Tibial nerve (tissue), 4 donors: ENCODE measurements at regions not wholly inside any gene's neighbourhood (a gene's known extent, or its start where the extent isn't known, plus 50 kb on each side); places are given as distances from the start of the nearest gene placed in this dataset.

Experiments used
- DNase-seq, 2 donors: peaks; one replicate each; pipeline ENCODE4 v3.0.0-alpha.2; 2019; ENCODE audit warnings: low spot score in 2 of 2
- H3K27ac ChIP-seq, 4 donors: fragments of 200-600 bp; sonication (generic) in 3 of 4; one replicate each; pipeline ENCODE4 v1.5.1; 2017 to 2019; ENCODE audit warnings: mild to moderate bottlenecking in 1 of 4
- H3K27me3 ChIP-seq, 2 donors: fragments of 200-600 bp; sonication (generic) in 1 of 2; one replicate each; pipeline versions ENCODE4 v1.5.1 to v1.6.0; 2017 to 2019
- H3K36me3 ChIP-seq, 3 donors: fragments of 200-600 bp; sonication (generic); one replicate each; pipeline ENCODE4 v1.5.1; 2018 to 2019
- H3K4me1 ChIP-seq, 4 donors: fragments of 200-600 bp; sonication (generic) in 3 of 4; one replicate each; pipeline ENCODE4 v1.5.1; 2017 to 2019
- H3K4me3 ChIP-seq, 4 donors: fragments of 200-600 bp; sonication (generic) in 3 of 4; one replicate each; pipeline ENCODE4 v1.5.1; 2017 to 2019; ENCODE audit warnings: mild to moderate bottlenecking in 1 of 4, moderate library complexity in 1 of 4
- H3K9me3 ChIP-seq, 4 donors: fragments of 200-600 bp; sonication (generic) in 3 of 4; one replicate each; pipeline ENCODE4 v1.5.1; 2017 to 2019
- CTCF ChIP-seq, 5 experiments: fragments of 200-600 bp in 3 of 5; fragments of 450-650 bp in 2 of 5; sonication (generic) in 3 of 5; IDR thresholded peaks; one replicate each; pipeline ENCODE4 v1.5.1; 2016 to 2019; ENCODE audit warnings: antibody characterized with exemption in 5 of 5, mild to moderate bottlenecking in 3 of 5, moderate library complexity in 2 of 5
- EP300 ChIP-seq, 2 donors: sonication (generic); formaldehyde crosslinking; IDR thresholded peaks; one replicate each; pipeline ENCODE4 v1.6.1; 2017; ENCODE audit warnings: antibody characterized with exemption in 2 of 2, mild to moderate bottlenecking in 1 of 2
- POLR2A ChIP-seq, 2 donors: fragments of 450-650 bp; IDR thresholded peaks; one replicate each; pipeline ENCODE4 v1.6.1; 2017; ENCODE audit warnings: antibody characterized with exemption in 2 of 2, mild to moderate bottlenecking in 2 of 2, moderate library complexity in 2 of 2
- WGBS, 2 donors: methylation state at CpG; one replicate each; pipeline ENCODE4 v1.1.5; 2018; 5-methylcytosine and 5-hydroxymethylcytosine counted together

- TF ChIP-seq EP300 (IDR thresholded peaks at IDR 0.05): no peak
- no peaks in the 10 kb centered on the region for H3K36me3 ChIP-seq
- H3K9me3 ChIP-seq: no peaks in the 10 kb centered on the region
- 38 to 46% methylated on average over 9 of the region's 9 CpGs for WGBS, 2 donors
- H3K27me3 ChIP-seq: no peaks in the 10 kb centered on the region
- H3K4me3 ChIP-seq: no peak overlapping the region
- no peak overlapping the region for H3K27ac ChIP-seq
- H3K4me1 ChIP-seq: peaks cover 0 to 24% (median 0%) of the 10 kb centered on the region in 4 donors
- DNase-seq: no peak
These were observed 497.6 kb downstream of the NTRK3 start for GRCh38 chr15:87758794-87759418.

- H3K4me3 ChIP-seq: no peak overlapping the region
- TF ChIP-seq POLR2A (IDR thresholded peaks at IDR 0.05) (no peak), EP300 (IDR thresholded peaks at IDR 0.05) (no peak), CTCF (IDR thresholded peaks at IDR 0.05) (no peak)
- H3K27me3 ChIP-seq: no peaks in the 10 kb centered on the region
- H3K9me3 ChIP-seq: no peaks in the 10 kb centered on the region
- no peak for DNase-seq
- no peak overlapping the region for H3K27ac ChIP-seq
- H3K4me1 ChIP-seq: peaks cover 0 to 36% (median 13%) of the 10 kb centered on the region in 4 donors
- H3K36me3 ChIP-seq: no peaks in the 10 kb centered on the region
- WGBS, 2 donors: 94 to 95% methylated on average over 7 of the region's 7 CpGs
These were observed 499.5 kb downstream of the NTRK3 start for GRCh38 chr15:87757084-87757483.

GRCh38 chr15:87756072-87756471 lies 500.5 kb downstream of the NTRK3 start:
- Histone ChIP-seq H3K9me3 (no peaks in the 10 kb centered on the region), H3K4me1 (peaks cover 0 to 36% (median 15%) of the 10 kb centered on the region in 4 donors), H3K27me3 (no peaks in the 10 kb centered on the region), H3K4me3 (no peak overlapping the region), H3K36me3 (no peaks in the 10 kb centered on the region), H3K27ac (no peak overlapping the region)
- 67 to 74% methylated on average over 3 of the region's 3 CpGs for WGBS, 2 donors
- TF ChIP-seq POLR2A (IDR thresholded peaks at IDR 0.05): no peak
- TF ChIP-seq CTCF (IDR thresholded peaks at IDR 0.05): no peak
- no peak for TF ChIP-seq EP300 (IDR thresholded peaks at IDR 0.05)
- no peak for DNase-seq

GRCh38 chr15:87755226-87755625 lies 501.3 kb downstream of the NTRK3 start:
- DNase-seq: no peak
- Histone ChIP-seq H3K36me3 (no peaks in the 10 kb centered on the region), H3K27ac (no peak overlapping the region), H3K9me3 (no peaks in the 10 kb centered on the region), H3K4me1 (peaks cover 0 to 36% (median 15%) of the 10 kb centered on the region in 4 donors), H3K27me3 (no peaks in the 10 kb centered on the region), H3K4me3 (no peak overlapping the region)
- 96 to 98% methylated on average over 4 of the region's 4 CpGs for WGBS, 2 donors
- TF ChIP-seq POLR2A (IDR thresholded peaks at IDR 0.05) (no peak), EP300 (IDR thresholded peaks at IDR 0.05) (no peak), CTCF (IDR thresholded peaks at IDR 0.05) (no peak)

- no peaks in the 10 kb centered on the region for H3K27me3 ChIP-seq
- H3K27ac ChIP-seq: no peak overlapping the region
- TF ChIP-seq POLR2A (IDR thresholded peaks at IDR 0.05) (no peak), CTCF (IDR thresholded peaks at IDR 0.05) (no peak), EP300 (IDR thresholded peaks at IDR 0.05) (no peak)
- H3K4me3 ChIP-seq: no peak overlapping the region
- WGBS, 2 donors: 84 to 86% methylated on average over 11 of the region's 11 CpGs
- DNase-seq: no peak
- H3K4me1 ChIP-seq: peaks cover 0 to 24% (median 15%) of the 10 kb centered on the region in 4 donors
- H3K9me3 ChIP-seq: no peaks in the 10 kb centered on the region
- no peaks in the 10 kb centered on the region for H3K36me3 ChIP-seq
These were observed 503.0 kb downstream of the NTRK3 start for GRCh38 chr15:87753539-87753938.
